Stimulated activated CD4-positive, alpha-beta T cell treated with anti-CD3 and anti-CD28 coated beads, Interleukin-15, amount 100 ng/mL, for 24 hours (primary cell): ENCODE measurements at regions not wholly inside any gene's neighbourhood (a gene's known extent, or its start where the extent isn't known, plus 50 kb on each side); places are given as distances from the start of the nearest gene placed in this dataset.

Experiments used
- DNase-seq: peaks from one replicate; pipeline ENCODE4 v3.0.0-alpha.2; 2020

- DNase-seq: no peak
Measured at GRCh38 chr14:62027958-62028357, 265.7 kb downstream of the SNAPC1 start.

DNA sequence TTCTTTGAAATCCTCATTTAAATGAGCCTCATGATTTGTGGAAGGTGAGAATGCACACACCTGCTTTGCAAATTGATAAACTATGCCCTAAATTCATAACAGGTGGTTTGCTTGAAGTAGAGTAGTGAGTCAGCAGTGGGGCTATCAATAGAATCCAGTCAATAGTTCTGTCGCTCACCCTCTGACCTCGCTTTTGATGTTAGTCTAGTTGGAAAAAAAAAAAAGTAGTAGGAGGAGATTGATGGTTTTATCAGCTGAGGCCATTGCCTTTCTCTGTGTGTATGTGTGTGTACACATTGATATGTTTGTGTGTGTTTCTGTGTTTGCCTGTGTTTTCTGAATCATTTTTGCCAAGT, 267.3 kb downstream of the SNAPC1 start:
- no peak for DNase-seq

DNA sequence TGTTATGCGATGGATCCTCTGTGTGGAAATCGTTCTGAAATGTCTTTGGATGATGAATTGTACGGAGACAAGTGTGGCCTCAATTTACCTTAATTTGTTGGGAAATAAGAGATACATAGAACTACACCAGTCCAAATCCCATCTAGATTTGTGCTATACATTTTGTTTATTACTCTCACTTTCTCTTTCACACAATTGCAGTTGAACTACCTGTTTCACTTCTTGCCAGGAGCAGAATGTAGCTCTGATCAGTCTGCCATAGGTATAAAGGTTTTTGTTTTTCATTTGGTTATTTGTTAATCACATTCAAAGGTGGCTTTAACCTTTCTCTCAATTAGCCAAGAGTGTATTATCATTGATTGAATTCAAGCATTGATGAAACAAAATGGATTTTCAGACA, 268.2 kb downstream of the SNAPC1 start:
- no peak for DNase-seq

DNA sequence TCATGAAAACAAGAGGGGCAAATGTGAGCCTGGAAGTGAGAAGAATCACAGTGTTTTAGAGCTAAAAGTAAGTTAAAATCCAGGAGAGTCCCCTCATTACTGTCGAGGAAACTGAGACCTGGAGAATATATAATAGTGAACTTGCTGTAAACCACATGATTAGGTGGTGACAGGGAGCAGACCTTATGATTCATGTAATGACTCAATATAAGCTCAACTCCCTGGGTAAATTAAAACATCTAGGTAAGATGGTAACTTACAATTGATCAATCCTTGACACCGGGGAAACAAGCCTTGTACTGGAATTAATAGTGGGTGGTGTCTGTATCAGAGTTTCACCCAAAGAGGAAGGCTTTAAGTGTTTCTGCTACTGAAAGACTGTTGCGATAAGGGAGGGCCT, 269.3 kb downstream of the SNAPC1 start:
- DNase-seq: no peak

DNA sequence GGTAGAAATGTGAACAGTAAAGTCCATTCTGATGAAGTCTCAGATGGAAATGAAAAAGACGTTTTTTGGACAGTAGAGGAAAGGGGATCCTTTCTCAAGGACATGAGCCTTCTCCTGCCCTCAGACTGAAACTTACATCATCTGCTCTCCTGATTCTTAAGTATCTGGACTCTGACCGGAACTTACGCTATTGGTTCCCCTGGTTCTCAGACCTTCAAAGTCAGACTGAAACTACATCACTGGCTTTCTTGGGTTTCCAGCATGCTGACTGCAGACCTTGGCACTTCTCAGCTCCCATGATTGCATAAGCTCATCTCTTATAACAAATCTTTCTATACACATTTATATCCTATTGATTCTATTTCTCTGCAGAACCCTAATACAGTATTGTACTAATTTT, 291.0 kb downstream of the SNAPC1 start:
- no peak for DNase-seq

GRCh38 chr14:62056789-62057188, 294.6 kb downstream of the SNAPC1 start:
- DNase-seq: no peak

GRCh38 chr14:62062645-62063044, 300.4 kb downstream of the SNAPC1 start:
- no peak for DNase-seq

- no peak for DNase-seq
Measured at GRCh38 chr14:62064751-62065323, 302.6 kb downstream of the SNAPC1 start.

- DNase-seq: no peak
Measured at GRCh38 chr14:62066304-62066703, 304.1 kb downstream of the SNAPC1 start.

GRCh38 chr14:62071039-62071438, 308.8 kb downstream of the SNAPC1 start:
- DNase-seq: no peak

DNA sequence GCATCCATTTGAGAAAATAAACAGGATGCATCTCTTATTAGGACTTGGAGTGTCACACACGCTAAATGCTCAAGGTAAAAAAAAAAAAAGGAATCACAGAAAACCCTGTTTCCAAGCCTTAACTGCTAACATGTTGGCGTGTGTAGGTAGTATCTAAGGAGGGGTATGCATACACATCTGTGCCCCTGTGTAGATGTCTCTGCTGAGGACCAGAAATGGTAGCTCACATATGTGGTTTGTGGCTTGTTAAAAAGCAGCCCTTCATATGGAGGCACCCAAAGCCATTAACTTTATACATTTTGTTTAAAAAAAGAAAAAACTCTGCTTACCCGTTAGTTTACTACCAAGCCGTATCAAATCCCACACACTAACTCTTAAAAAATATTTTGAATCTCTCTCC, 314.1 kb downstream of the SNAPC1 start:
- no peak for DNase-seq

GRCh38 chr14:62076825-62077605, 314.8 kb downstream of the SNAPC1 start:
- no peak for DNase-seq

DNA sequence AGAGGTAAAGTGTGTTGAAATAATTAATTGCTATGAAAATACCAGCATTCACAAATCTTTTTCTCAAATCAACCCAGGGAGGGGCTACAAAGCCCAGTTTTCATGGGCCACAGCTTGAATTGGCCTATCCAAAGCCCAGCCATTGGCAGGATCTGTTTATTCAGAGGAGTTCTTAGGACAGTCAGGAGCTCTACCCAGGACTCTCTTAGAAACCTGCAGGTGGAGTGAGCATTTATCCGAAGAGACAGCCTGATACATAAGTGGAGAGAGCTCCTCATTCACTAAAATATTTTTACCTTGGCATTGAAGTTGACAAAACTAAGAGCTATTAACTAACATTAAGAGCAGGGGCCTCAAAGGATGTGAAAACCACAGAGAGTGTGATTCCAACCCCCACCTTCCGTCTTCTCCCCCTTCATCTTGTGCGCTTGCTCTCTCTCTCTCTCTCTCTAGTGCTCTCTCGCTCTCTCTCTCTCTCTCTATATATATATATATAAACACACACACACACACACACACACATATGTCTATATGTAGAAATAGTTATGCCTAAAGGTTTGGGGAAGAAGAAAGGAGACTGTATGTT, 315.5 kb downstream of the SNAPC1 start:
- DNase-seq: peak; percentile 5

DNA sequence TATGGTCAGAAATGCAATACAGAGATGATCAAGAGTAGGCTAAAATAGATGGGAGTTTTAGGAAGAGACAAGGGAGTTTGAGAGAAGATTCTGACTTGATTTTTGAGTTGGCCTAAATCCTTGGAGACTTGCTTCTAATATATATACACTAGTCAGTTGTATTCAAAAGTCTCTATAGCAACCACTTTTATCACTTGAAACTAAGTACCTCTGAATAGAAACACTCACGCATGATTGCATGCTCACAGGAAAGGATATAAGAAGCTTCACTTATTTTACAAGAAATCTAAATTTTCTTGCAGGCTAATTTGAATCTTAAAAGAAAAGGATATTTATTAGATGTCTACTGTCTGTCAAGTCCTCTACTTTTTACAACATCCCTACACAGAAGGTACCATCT, 316.8 kb downstream of the SNAPC1 start:
- no peak for DNase-seq

- DNase-seq: no peak
Measured at GRCh38 chr14:62081012-62081612, 318.9 kb downstream of the SNAPC1 start.

DNA sequence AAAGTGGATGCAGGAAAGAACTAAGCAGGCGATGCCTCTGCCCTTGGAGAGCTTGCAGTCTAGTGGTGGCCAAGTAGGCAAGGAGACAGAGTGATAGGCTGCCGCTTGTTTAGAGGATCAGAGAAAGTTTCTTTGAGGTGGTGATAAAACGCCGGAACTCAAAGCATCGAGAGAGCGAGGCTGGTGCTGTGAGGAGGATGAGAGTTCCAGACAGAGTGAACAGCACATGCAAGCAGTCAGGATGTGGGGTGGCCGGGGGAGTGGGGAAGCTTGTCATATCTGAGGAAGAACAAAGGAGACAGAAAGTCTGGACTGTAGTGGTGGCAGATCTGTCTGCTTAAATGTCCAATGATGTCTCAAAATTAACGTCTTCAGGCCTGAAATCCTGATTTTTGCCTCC, 319.7 kb downstream of the SNAPC1 start:
- no peak for DNase-seq

DNA sequence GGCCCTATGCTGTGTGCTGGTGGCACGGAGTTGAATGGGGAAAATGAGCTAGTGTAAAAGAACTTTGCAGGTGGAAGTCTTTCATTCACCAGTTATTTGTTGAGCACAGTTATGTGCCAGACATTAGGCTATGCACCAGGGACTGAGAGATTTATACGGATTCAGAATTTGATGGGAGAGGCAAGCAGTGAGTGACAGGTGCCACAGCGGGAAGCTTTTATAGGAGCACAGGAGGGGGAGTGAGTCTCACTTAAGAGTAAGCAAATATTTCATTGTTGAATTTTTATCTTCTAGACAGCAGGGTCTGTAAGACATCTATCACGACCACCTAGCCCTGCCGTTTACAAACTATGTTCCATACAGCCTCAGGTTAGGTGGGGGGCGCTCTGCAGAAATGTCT, 320.6 kb downstream of the SNAPC1 start:
- DNase-seq: no peak

- no peak for DNase-seq
Measured at GRCh38 chr14:62084020-62084419, 321.8 kb downstream of the SNAPC1 start.

- DNase-seq: no peak
Measured at GRCh38 chr14:62087191-62087590, 325.0 kb downstream of the SNAPC1 start.

DNA sequence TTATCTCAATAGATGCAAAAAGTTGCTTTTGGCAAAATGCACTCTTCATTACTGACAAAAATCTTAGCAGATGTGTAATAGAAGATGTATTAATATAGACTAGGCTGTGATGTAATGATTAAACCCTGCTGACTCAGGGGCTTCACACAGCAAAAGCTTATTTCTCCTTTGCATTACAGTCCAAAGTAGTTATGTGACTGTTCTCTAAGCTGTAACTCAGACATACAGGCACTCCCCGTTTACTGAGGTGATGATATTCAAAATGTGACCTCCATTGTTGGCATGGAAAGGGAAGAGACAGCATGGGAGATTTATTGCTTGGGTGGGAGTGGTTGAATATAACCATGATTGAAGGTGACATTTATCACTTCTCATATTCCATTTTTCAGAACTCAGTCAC, 331.5 kb downstream of the SNAPC1 start:
- DNase-seq: no peak

DNA sequence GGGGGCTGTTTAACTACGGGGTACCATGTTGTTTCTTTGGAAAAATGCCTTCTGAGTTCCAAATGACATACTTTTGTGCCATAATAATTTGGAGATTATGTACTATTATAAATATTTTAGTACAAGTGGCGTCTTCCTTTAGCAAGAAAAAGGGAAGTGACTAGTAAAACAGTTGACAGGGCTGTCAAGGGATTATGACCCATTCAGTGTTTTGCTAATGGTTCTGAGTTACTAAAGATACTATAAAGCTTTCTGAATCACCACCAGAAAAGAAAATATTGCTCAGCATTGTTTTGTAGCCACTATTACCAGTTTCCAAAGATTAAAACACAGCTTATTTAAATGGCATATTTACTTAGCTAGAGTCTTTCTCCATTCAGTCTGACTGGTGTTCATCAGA, 334.9 kb downstream of the SNAPC1 start:
- no peak for DNase-seq

DNA sequence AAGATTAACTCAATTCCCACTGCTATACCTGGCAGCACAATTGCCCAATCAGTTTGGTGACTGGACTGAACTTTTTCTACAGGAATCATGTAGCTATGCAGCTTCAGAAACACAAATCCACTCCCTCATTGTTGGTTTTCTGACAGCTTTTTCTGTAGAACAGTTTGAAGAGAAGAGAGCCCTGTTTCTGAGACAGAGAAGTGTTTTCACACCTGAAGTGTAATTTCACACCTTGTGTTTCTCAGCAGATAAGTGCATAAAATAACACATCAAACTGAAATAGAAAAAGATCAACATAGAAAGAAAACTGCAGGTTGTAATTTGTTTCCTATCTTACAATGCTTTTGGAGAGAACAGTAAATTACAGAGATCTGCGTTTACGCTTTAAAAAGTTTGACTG, 335.6 kb downstream of the SNAPC1 start:
- no peak for DNase-seq

DNA sequence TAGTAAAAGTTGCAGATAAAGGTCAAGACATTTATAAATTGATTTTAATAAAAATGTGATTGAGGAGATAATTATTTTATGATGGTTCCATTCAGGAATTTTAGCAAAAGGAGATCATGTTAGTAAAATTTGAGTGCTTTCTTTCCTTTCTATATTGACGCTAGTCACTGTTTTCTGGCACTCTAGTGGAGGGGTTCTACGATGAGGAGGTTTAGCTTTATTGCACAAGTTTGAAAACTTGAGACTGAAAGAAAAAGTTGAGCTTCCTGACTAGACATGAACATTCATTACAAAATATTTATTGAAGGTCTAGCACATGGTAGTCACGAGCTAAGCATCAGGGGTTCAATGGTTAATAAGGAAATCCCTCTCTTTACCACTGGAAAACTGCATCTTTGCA, 336.1 kb downstream of the SNAPC1 start:
- DNase-seq: no peak

- no peak for DNase-seq
Measured at GRCh38 chr14:62099091-62099490, 336.9 kb downstream of the SNAPC1 start.
